ENCODE measurements at regions not wholly inside any gene's neighbourhood (a gene's known extent, or its start where the extent isn't known, plus 50 kb on each side); places are given as distances from the start of the nearest gene placed in this dataset.

- DNase-seq (ENCODE audit: low read depth): no peak
Measured at GRCh38 chr4:18388039-18388438, 366.5 kb upstream of the LCORL start.

GRCh38 chr4:18381186-18381585 lies 359.6 kb upstream of the LCORL start:
- DNase-seq (ENCODE audit: low read depth): no peak

GRCh38 chr4:18369561-18369960 lies 348.0 kb upstream of the LCORL start:
- no peak for DNase-seq (ENCODE audit: low read depth)

- DNase-seq (ENCODE audit: low read depth): no peak
Measured at GRCh38 chr4:18366892-18367291, 345.3 kb upstream of the LCORL start.

- DNase-seq (ENCODE audit: low read depth): no peak
Measured at GRCh38 chr4:18366136-18366535, 344.6 kb upstream of the LCORL start.

GRCh38 chr4:18343581-18343980 lies 322.0 kb upstream of the LCORL start:
- no peak for DNase-seq (ENCODE audit: low read depth)

GRCh38 chr4:18342847-18343246 lies 321.3 kb upstream of the LCORL start:
- no peak for DNase-seq (ENCODE audit: low read depth)

- DNase-seq (ENCODE audit: low read depth): no peak
Measured at GRCh38 chr4:18321956-18322530, 300.5 kb upstream of the LCORL start.

GRCh38 chr4:18319431-18319830 lies 297.9 kb upstream of the LCORL start:
- no peak for DNase-seq (ENCODE audit: low read depth)

- no peak for DNase-seq (ENCODE audit: low read depth)
Measured at GRCh38 chr4:18318682-18319388, 297.3 kb upstream of the LCORL start.

- no peak for DNase-seq (ENCODE audit: low read depth)
Measured at GRCh38 chr4:18314731-18315130, 293.2 kb upstream of the LCORL start.

GRCh38 chr4:18297684-18298083 lies 276.1 kb upstream of the LCORL start:
- no peak for DNase-seq (ENCODE audit: low read depth)

- DNase-seq (ENCODE audit: low read depth): no peak
Measured at GRCh38 chr4:18296411-18296810, 274.9 kb upstream of the LCORL start.

GRCh38 chr4:18294846-18295245 lies 273.3 kb upstream of the LCORL start:
- no peak for DNase-seq (ENCODE audit: low read depth)

- no peak for DNase-seq (ENCODE audit: low read depth)
Measured at GRCh38 chr4:18294021-18294420, 272.5 kb upstream of the LCORL start.

- DNase-seq (ENCODE audit: low read depth): no peak
Measured at GRCh38 chr4:18292411-18292810, 270.9 kb upstream of the LCORL start.

- no peak for DNase-seq (ENCODE audit: low read depth)
Measured at GRCh38 chr4:18291981-18292380, 270.4 kb upstream of the LCORL start.

GRCh38 chr4:18291256-18291655 lies 269.7 kb upstream of the LCORL start:
- no peak for DNase-seq (ENCODE audit: low read depth)

GRCh38 chr4:18285357-18285756 lies 263.8 kb upstream of the LCORL start:
- no peak for DNase-seq (ENCODE audit: low read depth)

- DNase-seq (ENCODE audit: low read depth): no peak
Measured at GRCh38 chr4:18278244-18278643, 256.7 kb upstream of the LCORL start.

- DNase-seq (ENCODE audit: low read depth): no peak
Measured at GRCh38 chr4:18262832-18263231, 241.3 kb upstream of the LCORL start.

GRCh38 chr4:18252052-18252451 lies 230.5 kb upstream of the LCORL start:
- DNase-seq (ENCODE audit: low read depth): no peak

- DNase-seq (ENCODE audit: low read depth): no peak
Measured at GRCh38 chr4:18250564-18250963, 229.0 kb upstream of the LCORL start.

- no peak for DNase-seq (ENCODE audit: low read depth)
Measured at GRCh38 chr4:18248611-18249010, 227.1 kb upstream of the LCORL start.
